ENCODE measurements at regions not wholly inside any gene's neighbourhood (a gene's known extent, or its start where the extent isn't known, plus 50 kb on each side); places are given as distances from the start of the nearest gene placed in this dataset.
"Not testable (repeated sequence)": the region's sequence is repeated elsewhere in the genome, so short reads cannot be mapped to it uniquely, and the experiment has no call there.

DNA sequence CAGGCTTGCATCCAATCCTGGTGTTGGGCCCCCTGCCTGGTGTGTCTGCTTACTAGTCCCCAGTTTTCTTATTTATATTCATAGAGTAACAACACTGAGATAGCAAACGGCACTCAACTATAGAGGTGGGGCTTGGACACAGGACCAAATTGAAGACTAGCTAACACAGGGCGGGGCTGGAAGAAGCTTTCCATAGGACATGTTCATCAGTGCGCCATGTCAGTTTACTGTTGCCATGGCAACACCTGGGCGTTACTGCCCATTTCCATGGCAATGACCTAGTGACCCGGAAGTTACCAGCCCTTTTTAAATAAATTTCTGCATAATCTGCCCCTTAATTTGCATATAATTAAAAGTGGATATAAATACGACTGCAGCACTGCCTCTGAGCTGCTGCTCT, 275.5 kb upstream of the TMEM132C start:
- no peak for DNase-seq

GRCh38 chr12:127998988-127999387, 268.0 kb upstream of the TMEM132C start:
- DNase-seq = no peak

DNA sequence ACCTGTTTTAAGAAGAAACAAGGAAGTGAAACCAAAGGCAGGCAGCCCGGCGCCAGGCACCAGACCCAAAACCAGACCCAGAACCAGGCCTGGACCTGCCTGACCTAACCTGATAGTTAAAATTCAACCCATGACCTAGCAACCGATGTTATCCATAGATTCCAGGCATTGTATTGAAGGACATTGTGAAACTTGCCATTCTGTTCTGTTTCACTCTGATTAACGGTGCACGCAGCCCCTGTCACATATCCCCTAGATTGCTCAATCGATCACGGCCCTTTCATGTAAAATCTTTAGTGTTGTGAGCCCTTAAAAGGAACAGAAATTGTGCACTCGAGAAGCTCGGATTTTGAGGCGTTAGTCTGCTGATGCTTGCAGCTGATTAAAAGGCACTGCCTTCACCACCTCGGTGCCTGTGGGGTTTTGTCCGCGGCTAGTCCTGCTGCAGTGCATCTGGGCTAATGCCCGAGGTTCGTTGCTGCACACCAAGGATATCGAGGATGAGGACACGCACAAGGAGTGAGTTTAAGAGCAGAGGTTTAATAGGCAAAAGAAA, 262.5 kb upstream of the TMEM132C start:
- DNase-seq = no peak

DNA sequence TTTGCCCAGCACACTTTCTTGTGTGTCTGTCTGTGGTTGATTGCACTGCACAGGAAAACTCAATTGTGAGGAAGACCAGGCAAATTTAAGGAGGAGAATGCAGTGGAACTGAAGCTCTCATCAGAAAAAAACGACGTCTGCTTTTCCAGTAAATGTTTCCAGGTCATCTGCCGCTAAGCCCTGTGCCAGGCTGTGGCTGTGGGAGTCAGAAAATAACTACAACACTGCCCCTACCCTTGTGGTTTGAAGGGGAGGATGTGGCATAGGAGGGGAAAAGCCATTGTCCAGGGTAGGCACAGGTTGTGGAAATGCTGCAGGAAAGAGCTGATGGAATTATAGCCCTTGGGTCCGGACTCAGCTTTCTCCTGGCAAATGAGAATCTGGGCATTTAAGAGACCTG, 259.7 kb upstream of the TMEM132C start:
- DNase-seq = no peak

DNA sequence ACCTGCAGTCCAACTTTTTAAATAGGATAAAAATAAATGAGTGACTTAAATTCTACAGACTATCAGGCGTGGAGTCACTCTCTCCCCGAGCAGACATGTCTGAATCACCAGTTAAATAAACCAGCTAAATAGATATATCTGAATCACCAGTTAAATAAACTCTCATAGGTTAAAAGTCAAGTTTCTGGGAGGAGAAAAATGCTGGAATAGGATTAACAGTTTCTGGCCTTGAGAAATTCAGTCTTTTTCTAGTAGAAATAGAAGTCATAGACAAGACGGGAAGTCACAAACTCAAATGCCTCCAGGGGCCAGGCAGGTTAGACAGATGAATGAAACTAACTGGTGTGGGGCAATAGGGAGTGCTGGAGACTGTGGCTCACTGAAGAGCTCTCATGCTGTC, 258.6 kb upstream of the TMEM132C start:
- DNase-seq = no peak

GRCh38 chr12:128009108-128009507, 257.9 kb upstream of the TMEM132C start:
- DNase-seq = no peak

DNA sequence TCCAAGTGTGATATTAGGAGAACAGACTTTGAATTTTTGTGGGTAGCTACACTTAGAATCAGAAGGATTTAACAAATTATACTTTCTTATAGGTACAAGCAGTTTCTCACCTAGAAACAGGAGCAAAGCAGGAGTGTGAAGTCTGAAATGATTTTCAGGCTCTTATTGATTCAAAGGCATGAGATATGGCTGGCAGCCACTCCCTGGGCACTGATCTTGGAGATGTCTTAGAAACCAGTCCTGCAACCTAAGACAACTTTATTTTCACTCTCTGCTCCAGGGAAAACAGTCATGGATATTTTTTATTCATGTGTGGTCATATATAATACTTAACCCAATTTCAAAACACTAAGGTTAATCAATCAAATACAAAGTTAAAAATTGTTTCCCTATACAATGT, 254.9 kb upstream of the TMEM132C start:
- DNase-seq = no peak

DNA sequence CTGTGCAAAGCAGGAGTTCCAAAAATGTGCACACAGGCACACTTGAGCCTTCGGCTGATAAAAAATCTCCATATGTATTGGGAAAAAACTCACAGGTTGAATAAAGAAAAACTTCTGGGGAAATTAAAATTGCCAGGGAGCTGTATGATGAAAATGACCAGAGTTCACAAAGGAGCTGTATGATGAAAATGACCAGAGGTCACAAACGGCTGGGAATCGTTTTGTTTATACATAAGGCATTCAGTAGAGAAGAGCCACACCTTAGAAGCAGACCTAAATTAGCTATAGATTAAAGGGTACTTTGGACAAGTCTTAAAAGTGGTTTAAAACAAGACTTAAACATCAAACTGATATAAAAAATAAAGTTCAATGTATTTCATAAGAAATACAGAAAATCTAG, 251.7 kb upstream of the TMEM132C start:
- no peak for DNase-seq

- DNase-seq = no peak
Observed at GRCh38 chr12:128018067-128018466, 248.9 kb upstream of the TMEM132C start.

DNA sequence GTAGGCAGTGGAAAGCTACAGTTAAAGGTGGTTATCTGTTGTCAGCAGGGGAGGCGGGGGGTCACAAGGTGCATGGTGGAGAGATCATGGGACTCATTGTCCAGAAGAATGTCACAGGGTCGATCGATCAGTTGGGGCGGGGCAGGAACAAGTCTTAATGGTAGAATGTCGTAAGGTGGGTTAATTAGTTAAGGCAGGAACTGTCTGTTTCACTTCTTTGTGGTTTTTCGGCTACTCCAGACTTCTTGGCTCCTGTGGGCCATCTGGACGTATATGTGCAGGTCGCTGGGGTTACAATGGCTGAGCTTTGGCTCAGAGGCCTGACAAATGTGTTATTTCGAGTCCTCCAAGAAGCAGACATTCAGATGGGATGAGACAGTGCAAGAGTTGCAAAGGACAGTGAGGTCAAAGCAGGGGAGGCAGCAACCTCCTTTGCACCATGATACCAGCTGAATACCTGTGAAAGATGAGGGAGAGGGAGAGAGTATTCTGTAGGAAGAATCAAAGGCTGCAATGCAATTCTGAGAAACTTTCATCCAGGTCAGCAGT, 246.9 kb upstream of the TMEM132C start:
- no peak for DNase-seq

- no peak for DNase-seq
Observed at GRCh38 chr12:128021561-128021960, 245.4 kb upstream of the TMEM132C start.

DNA sequence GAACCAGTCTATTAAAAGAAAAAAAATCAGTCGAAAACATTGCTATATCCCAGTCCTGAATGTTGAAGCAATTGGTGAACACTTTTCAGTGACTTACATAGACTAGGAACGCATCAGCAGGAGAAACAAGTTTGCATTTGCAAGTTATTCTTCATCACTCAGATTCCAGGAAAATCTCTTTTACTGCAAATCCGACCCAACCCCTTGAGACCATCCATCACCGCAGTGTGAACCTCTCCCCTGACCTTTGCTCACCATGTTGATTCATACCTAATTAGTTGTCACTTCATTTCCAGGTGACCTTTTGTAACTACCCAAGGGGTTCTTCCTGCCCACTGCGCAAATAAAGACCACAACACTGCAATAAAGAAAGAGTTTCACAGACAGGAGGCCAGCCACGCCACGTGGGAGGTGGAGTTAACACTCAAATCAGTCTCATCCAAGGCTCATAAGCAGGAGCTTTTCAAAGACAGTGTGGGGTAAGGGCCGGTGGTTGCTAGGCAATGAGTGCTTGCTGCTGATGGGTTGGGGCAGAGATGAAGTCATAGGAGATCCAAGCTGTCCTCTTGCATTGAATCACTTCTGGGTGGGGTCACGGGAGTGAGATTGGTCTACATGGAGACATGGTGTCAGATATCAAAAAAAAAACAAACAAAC, 241.3 kb upstream of the TMEM132C start:
- no peak for DNase-seq

DNA sequence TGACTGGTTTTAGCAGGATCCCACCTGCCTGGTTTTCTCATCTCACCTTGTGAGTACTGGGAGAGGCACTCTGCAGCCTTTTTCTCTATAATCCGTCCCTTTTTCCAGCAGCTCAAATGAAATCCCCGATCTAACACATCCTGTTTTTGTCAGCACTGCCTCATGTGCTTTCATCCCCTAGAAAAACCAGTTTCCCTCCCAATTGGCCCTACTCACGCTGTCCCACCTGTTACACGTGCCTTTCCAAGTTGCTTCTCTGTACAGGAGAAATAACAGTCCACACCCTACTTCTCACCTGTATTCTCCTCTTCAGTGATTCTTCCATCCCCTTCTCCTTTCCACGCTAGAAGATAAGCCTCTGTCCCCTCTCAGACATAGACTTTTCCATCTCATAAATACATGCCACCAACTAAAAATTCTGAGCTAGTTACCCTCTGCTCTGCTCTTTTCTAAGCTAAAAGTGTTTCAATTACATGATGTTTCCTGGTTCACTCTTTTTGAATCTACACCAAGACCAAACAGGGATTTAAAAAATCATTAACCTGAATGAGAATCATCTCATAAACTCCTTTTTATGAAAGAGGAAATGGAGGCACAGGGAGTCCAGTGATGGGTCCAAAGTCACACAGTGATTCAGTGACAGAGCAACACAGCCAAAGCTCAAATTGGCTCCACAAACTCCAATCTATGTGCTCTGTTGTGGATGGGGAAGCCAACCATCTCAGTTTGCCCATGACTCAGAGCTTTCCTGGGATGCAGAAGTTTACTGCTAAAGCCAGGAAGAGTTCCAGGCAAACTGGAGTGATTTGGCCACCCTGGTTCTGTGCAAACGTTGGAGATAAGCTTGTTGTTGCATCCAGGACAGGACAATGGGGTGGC, 240.0 kb upstream of the TMEM132C start:
- DNase-seq = no peak

- no peak for DNase-seq
Observed at GRCh38 chr12:128033473-128033872, 233.5 kb upstream of the TMEM132C start.

GRCh38 chr12:128040971-128041370, 226.0 kb upstream of the TMEM132C start:
- no peak for DNase-seq

DNA sequence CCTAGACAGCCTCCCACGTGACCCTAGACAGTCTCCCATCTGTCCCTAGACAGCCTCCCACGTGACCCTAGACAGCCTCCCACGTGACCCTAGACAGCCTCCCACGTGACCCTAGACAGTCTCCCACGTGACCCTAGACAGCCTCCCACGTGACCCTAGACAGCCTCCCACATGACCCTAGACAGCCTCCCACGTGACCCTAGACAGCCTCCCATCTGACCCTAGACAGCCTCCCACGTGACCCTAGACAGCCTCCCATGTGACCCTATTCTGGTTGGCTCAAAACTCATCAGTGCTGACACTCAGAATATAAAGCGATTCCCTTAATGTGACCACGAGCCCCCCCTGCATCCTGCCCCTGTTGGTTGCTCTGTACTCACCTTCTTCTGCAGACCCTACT, 224.7 kb upstream of the TMEM132C start:
- not testable (repeated sequence) for DNase-seq

DNA sequence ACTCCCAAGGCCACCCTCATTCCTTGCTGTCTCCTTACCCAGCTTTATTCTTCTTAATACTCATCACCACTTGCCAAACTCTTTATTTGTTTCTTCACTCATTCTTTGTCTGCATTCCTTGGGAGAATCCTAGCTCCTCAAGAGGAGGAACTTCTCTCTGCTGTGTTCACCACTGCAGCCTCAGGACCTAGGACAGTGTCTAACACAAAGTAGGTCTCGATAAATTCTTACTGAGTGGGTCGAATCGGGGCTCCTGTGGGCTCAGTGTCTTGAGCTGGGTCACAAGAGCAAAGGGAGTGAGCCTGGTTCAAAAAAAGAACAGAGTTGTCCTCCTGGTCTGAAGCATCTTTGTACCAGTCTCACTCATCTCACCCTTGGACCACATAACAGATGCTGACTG, 224.1 kb upstream of the TMEM132C start:
- no peak for DNase-seq

- DNase-seq = no peak
Observed at GRCh38 chr12:128043317-128043716, 223.7 kb upstream of the TMEM132C start.

DNA sequence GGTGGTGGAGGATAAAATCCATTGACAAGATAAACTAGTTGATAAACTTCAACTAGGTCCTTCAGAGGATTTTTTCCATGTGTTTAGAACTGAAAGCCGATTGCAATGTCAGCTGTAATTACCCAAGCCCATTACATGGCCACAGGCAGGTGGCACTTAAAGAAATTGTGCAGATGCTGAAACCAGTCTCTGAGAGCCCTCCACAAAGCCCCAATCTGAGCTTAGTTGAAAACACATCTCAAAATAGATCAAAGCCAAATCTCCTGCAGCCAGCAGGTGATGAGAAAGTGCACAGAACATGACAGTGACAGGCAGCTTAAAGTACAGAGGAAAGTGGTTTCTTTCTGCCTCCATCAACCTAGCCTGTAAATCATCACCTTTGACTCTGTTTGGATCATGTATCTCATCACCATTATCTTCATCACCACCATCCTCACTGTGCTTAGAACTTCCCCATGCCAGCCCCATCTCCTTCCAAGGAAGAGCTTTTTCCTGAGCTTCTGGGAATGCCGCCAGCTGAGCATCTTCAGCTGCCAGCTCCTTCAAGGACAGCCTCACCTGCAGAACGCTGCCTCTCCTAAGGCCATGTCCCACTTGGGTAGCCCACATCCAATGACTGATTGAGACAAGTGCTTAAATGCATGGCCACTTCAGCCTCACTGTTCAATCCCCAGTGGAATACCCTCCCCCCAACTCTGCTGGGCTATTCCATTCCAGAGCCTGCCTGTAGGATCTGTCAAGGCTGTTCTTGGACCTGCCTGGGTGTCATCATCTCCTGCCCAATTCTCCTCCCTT, 219.5 kb upstream of the TMEM132C start:
- DNase-seq = no peak

GRCh38 chr12:128052331-128052730, 214.6 kb upstream of the TMEM132C start:
- no peak for DNase-seq

- DNase-seq = no peak
Observed at GRCh38 chr12:128052777-128053176, 214.2 kb upstream of the TMEM132C start.

GRCh38 chr12:128055567-128055966, 211.4 kb upstream of the TMEM132C start:
- no peak for DNase-seq

Data from CD4-positive, alpha-beta T cell treated with Interleukin-4 for 4 hours (primary cell).